Dendritic cell treated with granulocyte-macrophage colony-stimulating factor and Interleukin-4, amounts not matched to agents 40 ng/mL and 50 ng/mL, for 4 days (primary cell): ENCODE measurements at regions not wholly inside any gene's neighbourhood (a gene's known extent, or its start where the extent isn't known, plus 50 kb on each side); places are given as distances from the start of the nearest gene placed in this dataset.
"Not testable (repeated sequence)": the region's sequence is repeated elsewhere in the genome, so short reads cannot be mapped to it uniquely, and the experiment has no call there.

Source experiments
- H3K27ac Mint-ChIP-seq: one replicate; pipeline ENCODE4 v1.8.0; 2022; ENCODE audit warnings: mild to moderate bottlenecking, mixed read lengths
- H3K27me3 Mint-ChIP-seq: one replicate; pipeline ENCODE4 v1.8.0; 2022; ENCODE audit warnings: mild to moderate bottlenecking, mixed read lengths
- H3K36me3 Mint-ChIP-seq: one replicate; pipeline ENCODE4 v1.8.0; 2022; ENCODE audit warnings: low read depth, mixed read lengths
- H3K4me1 Mint-ChIP-seq: one replicate; pipeline ENCODE4 v1.8.0; 2022; ENCODE audit warnings: low read depth, mixed read lengths
- H3K4me3 Mint-ChIP-seq: one replicate; pipeline ENCODE4 v1.8.0; 2022; ENCODE audit warnings: mild to moderate bottlenecking, moderate library complexity, mixed read lengths
- H3K9me3 Mint-ChIP-seq: one replicate; pipeline ENCODE4 v1.8.0; 2022; ENCODE audit warnings: mixed read lengths
- intact Hi-C: fragments of 100-400 bp; cut with micrococcal nuclease; formaldehyde crosslinking; loops from one replicate; pipeline ENCODE4 v1.15.0; 2022

DNA sequence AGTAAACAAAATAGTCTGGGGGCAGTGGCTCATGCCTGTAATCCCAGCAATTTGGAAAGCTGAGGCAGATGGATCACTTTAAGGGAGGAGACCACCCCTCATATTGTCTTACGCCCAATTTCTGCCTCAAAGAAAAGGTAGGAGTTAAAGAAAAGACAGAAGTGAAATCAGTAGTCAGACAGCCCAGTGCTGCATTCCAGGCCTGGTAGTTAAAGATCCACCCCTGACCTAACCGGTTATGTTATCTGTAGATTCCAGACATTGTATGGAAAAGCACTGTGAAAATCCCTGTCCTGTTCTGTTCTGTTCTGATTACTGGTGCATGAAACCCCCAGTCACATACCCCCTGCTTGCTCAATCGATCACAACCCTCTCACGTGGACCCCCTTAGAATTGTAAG lies 1285.1 kb downstream of the NSUN3 start:
- H3K27me3 Mint-ChIP-seq, H3K4me1 Mint-ChIP-seq, H3K27ac Mint-ChIP-seq, intact Hi-C loops, H3K36me3 Mint-ChIP-seq, H3K4me3 Mint-ChIP-seq: not testable (repeated sequence)
- H3K9me3 Mint-ChIP-seq, result peaks cover 28% of the 10 kb centered on the region

DNA sequence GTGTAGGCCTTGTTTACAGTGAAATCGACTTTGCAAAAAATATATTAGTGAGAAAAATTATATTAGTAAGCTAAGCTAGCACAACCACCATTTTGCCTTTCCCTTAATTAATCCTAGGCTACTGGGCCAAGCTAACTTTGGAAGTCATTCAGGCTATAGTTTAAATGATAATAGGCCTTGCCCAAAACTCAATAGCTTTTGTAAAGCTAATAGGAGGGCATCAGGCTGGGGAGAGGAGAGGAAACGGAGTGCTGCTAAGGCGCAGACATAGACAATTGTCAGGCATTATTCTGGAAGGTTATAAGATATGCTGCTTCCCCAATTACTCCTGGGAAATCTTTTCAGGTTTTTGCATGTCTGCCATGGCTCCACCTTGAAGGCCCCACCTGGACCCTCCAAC lies 1286.0 kb downstream of the NSUN3 start:
- Mint-ChIP-seq H3K4me1 (no peaks in the 10 kb centered on the region), H3K36me3 (no peaks in the 10 kb centered on the region), H3K4me3 (no peak overlapping the region), H3K27ac (no peak overlapping the region), H3K27me3 (no peaks in the 10 kb centered on the region), H3K9me3 (peaks cover 21% of the 10 kb centered on the region)
- intact Hi-C loops, result no loop called here

DNA sequence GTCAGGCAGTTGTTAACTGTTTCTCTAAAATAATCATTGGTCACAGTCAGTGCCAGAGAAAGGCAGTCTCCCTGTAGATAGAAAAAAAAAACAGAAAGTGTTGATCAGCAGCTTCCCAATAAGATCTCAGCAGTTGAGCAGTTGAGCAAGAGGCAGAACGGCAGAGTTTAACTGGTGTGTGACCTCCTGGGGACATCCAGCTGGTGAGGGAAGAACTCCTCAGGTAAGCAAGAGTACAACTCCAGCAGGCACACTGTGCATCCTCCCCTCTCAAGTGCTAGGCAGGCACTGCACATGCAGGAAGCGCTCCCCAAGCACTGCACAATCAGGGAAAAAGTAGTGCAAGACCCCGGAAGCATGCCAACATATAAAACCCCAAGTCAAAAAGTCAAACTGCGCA lies 1287.2 kb downstream of the NSUN3 start:
- peaks cover 15% of the 10 kb centered on the region for H3K9me3 Mint-ChIP-seq
- H3K36me3 Mint-ChIP-seq, result no peaks in the 10 kb centered on the region
- no peak overlapping the region for H3K4me3 Mint-ChIP-seq
- no peaks in the 10 kb centered on the region for H3K27me3 Mint-ChIP-seq
- H3K4me1 Mint-ChIP-seq, result no peaks in the 10 kb centered on the region
- H3K27ac Mint-ChIP-seq, result no peak overlapping the region
- intact Hi-C loops, result no loop called here

DNA sequence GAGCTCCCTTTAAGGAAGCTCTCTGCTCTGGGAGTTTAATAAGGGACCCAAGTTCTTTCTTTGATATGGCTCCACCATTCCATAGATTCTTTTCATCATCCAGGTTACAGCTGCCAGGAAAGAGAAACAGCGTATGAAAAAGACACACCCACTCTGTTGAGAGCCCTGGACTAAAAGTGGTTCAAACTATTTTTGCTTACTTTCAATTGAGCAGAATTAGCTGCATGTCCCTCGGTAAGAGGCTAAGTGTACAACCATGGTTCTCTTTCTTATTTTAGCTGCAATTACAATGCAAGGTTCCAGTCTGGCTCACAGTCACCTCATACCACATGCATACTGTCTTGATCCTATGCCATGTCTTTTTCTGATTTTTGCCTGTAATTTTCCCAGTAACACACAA lies 1288.3 kb downstream of the NSUN3 start:
- no peak overlapping the region for H3K27ac Mint-ChIP-seq
- H3K27me3 Mint-ChIP-seq, result no peaks in the 10 kb centered on the region
- intact Hi-C loops, result no loop called here
- peaks cover 13% of the 10 kb centered on the region for H3K9me3 Mint-ChIP-seq
- H3K4me3 Mint-ChIP-seq, result no peak overlapping the region
- no peaks in the 10 kb centered on the region for H3K36me3 Mint-ChIP-seq
- H3K4me1 Mint-ChIP-seq, result no peaks in the 10 kb centered on the region

DNA sequence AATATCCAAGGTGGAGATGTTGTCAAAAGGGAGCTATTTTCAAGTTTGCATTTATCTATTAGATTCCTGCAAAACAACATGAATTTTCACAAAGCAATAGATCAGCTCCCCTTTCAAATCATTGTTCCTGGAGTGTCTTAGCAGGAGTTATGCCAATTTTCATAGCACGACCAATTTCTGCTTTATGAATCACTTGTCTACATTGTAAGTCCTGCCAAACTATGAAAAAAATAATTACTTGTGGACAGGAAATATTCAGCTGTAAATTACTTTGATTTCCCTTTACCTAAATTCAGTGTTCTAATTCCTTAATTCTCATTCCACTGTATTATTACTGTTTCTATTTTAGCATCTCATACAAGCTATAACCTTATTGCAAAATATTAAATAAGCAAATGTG lies 1289.6 kb downstream of the NSUN3 start:
- Mint-ChIP-seq H3K4me1 (no peaks in the 10 kb centered on the region), H3K4me3 (no peak overlapping the region), H3K27me3 (no peaks in the 10 kb centered on the region), H3K27ac (no peak overlapping the region), H3K9me3 (peaks cover 13% of the 10 kb centered on the region), H3K36me3 (no peaks in the 10 kb centered on the region)
- intact Hi-C loops, result no loop called here

DNA sequence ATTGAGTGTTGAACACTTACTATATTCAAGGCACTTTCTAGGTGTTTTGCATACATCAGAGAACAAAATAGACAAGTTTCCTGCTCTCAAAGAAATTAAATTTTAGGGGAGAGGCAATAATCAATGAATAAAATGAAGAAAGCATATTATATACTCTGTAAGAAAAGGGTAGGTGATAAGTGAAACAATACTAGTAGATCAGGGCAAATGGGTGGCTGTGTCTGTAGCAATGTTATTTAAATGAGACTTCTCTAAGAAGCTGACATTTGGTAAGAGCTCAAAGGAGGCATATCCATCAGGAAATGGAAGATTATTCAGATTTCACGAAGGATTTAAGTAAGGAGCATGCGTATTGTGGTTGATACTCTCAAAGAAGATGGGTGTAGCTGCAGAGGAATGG lies 1291.6 kb downstream of the NSUN3 start:
- Mint-ChIP-seq H3K4me3 (no peak overlapping the region), H3K9me3 (peaks cover 13% of the 10 kb centered on the region), H3K27me3 (no peaks in the 10 kb centered on the region), H3K4me1 (no peaks in the 10 kb centered on the region), H3K36me3 (no peaks in the 10 kb centered on the region), H3K27ac (no peak overlapping the region)
- intact Hi-C loops, result no loop called here

DNA sequence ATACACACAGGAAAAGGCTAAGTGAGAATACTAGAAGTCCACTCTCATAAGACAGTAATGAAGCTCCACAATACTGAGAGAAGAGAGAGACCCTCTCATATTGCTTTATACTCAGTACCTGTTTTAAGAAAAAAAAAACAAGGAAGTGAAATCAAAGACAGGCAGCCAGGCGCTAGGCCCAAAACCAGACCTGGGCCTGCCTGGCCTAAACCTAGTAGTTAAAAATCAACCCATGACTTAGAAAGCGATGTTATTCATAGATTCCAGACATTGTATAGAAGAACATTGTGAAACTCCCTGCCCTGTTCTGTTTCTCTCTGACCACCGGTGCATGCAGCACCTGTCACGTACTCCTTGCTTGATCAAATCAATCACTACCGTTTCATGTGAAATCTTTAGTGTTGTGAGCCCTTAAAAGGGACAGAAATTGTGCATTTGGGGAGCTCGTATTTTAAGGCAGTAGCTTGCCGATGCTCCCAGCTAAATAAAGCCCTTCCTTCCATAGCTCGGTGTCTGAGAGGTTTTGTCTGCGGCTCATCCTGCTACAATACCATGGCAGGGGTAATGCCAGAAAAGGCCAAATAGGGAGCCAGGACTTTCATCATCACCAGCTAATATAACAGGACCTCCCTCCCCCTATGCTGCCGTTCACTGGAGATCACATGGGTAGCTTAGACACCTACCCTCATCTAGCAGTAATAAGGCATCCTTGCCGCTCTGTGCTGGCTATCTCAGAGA lies 1294.1 kb downstream of the NSUN3 start:
- Mint-ChIP-seq H3K4me1 (no peaks in the 10 kb centered on the region), H3K4me3 (no peak overlapping the region), H3K36me3 (no peaks in the 10 kb centered on the region), H3K9me3 (no peaks in the 10 kb centered on the region), H3K27me3 (no peaks in the 10 kb centered on the region), H3K27ac (no peak overlapping the region)
- intact Hi-C loops, result no loop called here

DNA sequence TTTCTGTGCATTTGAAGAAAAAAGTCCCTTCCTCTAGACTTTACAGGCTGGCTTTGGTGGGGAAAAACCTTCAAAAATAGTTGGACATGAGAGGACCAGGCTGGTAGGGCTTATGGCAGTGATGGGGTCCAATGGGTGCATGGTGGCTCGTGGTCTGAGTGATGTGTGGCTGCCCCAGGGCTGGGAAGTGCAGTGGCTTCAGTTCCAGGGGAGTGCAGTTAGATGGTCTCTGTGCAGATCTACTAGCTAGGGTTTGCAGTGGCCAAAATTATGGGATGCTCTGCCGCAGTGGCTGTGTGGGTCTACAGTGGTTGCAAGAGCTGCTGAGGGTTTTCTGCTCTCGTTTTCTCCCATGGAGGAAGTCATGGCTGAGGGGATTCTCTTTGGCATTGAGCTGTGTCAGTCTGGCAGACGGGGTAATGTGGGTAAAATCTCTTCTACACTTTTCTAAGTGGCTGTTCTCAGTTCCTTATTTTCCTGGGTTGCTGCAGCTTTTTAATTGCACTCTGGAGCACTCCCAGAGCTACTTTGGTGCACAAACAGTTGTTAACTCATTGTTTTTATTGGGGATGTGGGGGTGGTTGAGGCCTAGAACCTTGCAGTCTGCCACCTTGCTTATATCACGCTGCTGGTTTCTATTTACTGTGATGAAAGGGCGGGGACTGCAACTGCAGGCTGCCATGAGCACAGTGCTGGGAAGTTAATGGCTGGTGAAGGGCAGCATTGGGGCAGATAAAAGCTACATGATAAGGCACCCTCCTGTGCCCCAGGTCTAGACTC lies 1324.6 kb downstream of the NSUN3 start:
- no peak overlapping the region for H3K4me3 Mint-ChIP-seq
- H3K9me3 Mint-ChIP-seq, result peaks cover 16% of the 10 kb centered on the region
- no peaks in the 10 kb centered on the region for H3K27me3 Mint-ChIP-seq
- no peaks in the 10 kb centered on the region for H3K36me3 Mint-ChIP-seq
- intact Hi-C loops, result no loop called here
- no peaks in the 10 kb centered on the region for H3K4me1 Mint-ChIP-seq
- H3K27ac Mint-ChIP-seq, result no peak overlapping the region

DNA sequence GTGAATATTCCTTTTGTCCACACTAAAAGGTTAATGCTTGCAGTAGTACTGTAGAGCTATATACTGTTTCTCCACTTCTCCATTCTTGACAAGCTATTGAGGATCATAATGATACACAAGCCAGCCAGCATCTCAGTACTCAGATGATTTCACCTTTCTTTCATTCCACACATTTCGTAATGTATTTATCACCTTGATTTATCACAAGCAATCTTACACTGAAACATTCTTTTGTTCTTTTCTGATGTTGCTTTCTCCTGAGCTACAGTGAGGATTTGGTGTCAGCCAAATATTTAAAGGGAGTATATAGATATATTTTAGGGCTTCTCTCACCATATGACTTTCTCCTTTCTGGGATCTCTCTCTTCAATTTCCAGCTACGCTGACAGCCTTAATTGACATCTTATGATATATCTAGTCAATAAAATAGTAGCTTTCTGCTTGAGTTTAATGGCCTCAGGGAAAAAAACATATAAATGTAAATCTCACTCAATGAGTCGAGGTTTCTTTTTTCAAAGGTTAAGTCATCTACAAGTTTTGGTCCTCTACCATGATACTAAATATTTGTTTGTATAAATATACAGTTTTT lies 1327.0 kb downstream of the NSUN3 start:
- H3K27me3 Mint-ChIP-seq, result no peaks in the 10 kb centered on the region
- H3K36me3 Mint-ChIP-seq, result no peaks in the 10 kb centered on the region
- no peak overlapping the region for H3K4me3 Mint-ChIP-seq
- peaks cover 16% of the 10 kb centered on the region for H3K9me3 Mint-ChIP-seq
- H3K27ac Mint-ChIP-seq, result no peak overlapping the region
- intact Hi-C loops, result no loop called here
- no peaks in the 10 kb centered on the region for H3K4me1 Mint-ChIP-seq

DNA sequence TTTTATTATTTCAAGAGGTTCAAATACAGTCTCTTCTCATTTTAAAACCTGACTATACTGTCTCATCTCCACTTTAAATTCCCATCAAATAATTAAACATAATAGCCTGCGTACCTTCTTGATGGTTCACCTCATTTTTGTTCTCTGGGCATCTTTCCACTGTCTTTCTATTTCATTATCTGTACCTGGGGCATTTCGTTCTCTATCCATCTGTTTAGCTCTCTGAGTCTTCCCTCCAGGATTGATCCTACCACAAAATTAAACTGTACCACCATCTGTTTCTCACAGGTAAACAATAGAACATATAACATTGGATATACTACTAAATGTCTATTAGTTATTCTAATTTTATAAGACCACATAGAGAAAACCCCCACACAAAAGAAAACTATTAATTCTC lies 1331.4 kb downstream of the NSUN3 start:
- H3K27ac Mint-ChIP-seq, result no peak overlapping the region
- intact Hi-C loops, result no loop called here
- H3K4me1 Mint-ChIP-seq, result no peaks in the 10 kb centered on the region
- peaks cover 11% of the 10 kb centered on the region for H3K9me3 Mint-ChIP-seq
- H3K27me3 Mint-ChIP-seq, result no peaks in the 10 kb centered on the region
- H3K4me3 Mint-ChIP-seq, result no peak overlapping the region
- no peaks in the 10 kb centered on the region for H3K36me3 Mint-ChIP-seq

DNA sequence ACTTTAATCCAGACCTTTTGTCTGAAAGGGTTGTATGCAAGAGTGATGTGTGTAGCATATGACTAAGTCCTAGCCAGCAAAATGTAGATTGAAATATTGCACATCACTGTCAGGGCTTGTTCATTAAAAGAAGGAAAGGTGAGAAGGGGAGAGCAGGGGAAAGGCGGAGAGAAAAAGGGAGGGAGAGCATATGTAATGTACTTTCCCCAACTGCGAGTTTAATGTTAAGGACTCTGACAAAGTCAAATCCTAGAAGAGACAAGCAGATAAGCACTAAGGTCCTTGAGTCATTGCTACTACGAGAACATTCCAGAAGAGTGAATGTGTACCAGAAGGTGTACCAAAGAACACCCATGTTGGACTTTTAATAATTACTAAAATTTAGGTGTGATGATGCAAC lies 1336.7 kb downstream of the NSUN3 start:
- Mint-ChIP-seq H3K4me1 (no peaks in the 10 kb centered on the region), H3K27me3 (no peaks in the 10 kb centered on the region), H3K36me3 (no peaks in the 10 kb centered on the region), H3K9me3 (peaks cover 24% of the 10 kb centered on the region), H3K4me3 (no peak overlapping the region), H3K27ac (no peak overlapping the region)
- intact Hi-C loops, result no loop called here

DNA sequence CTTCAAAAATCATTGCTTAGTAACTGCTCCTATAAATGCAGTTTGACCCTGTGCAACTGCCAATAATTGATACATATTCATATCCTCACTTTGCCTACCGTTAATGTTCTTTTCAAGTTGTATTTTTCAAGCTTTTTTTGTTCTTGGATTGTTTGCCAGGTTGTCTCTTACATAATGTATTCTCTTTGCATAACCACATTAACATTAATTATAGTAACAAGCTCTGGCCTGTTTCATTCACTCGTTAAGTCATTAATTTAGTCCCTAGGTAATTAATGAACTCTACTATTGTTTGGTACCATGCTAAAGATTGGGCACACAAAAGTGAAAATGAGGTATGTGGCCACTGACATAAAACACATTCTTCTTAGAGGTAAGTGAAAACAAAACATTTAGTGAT lies 1338.8 kb downstream of the NSUN3 start:
- H3K27ac Mint-ChIP-seq, result no peak overlapping the region
- intact Hi-C loops, result no loop called here
- peaks cover 24% of the 10 kb centered on the region for H3K9me3 Mint-ChIP-seq
- no peaks in the 10 kb centered on the region for H3K27me3 Mint-ChIP-seq
- no peak overlapping the region for H3K4me3 Mint-ChIP-seq
- no peaks in the 10 kb centered on the region for H3K4me1 Mint-ChIP-seq
- H3K36me3 Mint-ChIP-seq, result no peaks in the 10 kb centered on the region

DNA sequence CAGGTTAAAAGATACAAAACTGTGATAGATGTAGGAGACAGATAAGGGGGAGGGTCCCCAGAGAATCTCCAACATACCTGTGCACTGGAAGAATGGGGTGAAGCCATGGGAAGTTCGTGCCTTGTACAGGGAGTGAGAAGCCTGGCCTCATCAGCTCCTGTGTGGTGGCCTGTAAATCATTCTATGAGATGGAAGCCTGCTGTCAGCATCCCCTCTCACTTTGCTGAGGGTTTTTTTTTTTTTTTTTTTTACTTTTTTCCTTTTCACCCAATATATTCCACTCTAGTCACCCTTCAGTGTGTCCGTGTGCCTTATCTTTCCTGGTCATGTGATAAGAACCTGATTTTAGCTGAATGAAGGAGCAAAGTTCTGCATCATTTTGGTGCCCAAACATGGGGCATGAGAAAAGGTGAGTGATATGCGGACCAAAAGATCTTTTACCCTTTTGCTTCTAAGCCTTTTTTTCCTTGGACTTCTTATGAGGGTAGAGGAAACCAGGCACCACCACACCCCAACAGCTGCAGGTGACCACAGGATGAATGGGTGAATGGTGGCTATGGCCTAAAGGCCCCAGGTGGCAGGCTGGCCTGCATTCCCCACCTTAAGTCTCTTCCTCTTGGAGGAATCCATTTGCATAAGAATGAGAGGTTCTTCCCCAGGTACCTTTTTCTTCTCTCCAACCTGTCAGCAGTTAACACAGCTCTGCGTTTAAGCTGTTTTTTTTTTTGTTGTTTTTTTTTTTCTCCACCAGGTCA lies 1345.0 kb downstream of the NSUN3 start:
- no peaks in the 10 kb centered on the region for H3K4me1 Mint-ChIP-seq
- intact Hi-C loops, result no loop called here
- no peak overlapping the region for H3K27ac Mint-ChIP-seq
- no peak overlapping the region for H3K4me3 Mint-ChIP-seq
- peaks cover 15% of the 10 kb centered on the region for H3K9me3 Mint-ChIP-seq
- no peaks in the 10 kb centered on the region for H3K27me3 Mint-ChIP-seq
- no peaks in the 10 kb centered on the region for H3K36me3 Mint-ChIP-seq

DNA sequence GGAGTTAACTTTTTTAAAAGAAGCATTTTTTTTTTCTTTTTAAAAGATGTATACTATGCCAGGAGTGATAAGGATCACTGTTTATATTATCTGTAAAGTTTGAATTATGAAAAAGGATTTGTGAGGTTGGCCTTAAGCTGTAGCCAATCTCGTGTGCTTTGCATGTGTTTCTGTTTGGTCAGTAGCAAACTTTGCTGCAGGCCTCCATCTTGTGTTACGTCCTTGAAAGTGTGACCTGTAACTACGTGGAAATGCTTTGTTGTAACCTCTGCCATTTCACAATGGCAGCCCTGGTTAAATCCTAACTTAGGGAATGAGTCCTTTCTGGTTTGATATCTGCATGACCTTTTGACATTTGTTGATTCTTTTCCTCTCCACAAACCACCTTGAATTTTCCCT lies 1345.6 kb downstream of the NSUN3 start:
- Mint-ChIP-seq H3K4me1 (no peaks in the 10 kb centered on the region), H3K27me3 (no peaks in the 10 kb centered on the region), H3K36me3 (no peaks in the 10 kb centered on the region), H3K4me3 (no peak overlapping the region), H3K27ac (no peak overlapping the region), H3K9me3 (peaks cover 15% of the 10 kb centered on the region)
- intact Hi-C loops, result no loop called here
